NT2/D1 (cell line): ENCODE measurements at regions not wholly inside any gene's neighbourhood (a gene's known extent, or its start where the extent isn't known, plus 50 kb on each side); places are given as distances from the start of the nearest gene placed in this dataset.

ENCODE experiments used
- DNase-seq: peaks from one replicate; pipeline ENCODE4 v3.0.0-alpha.2; 2011; ENCODE audit warnings: low read depth, low spot score
- H3K27me3 ChIP-seq: 2 replicates; pipeline ENCODE4 v1.6.0; 2011; ENCODE audit warnings: mild to moderate bottlenecking; ENCODE audit not compliant: insufficient read length, insufficient read depth
- H3K36me3 ChIP-seq: 2 replicates; pipeline ENCODE4 v1.6.1; 2011; ENCODE audit warnings: mild to moderate bottlenecking, low read length, mixed read lengths; ENCODE audit not compliant: insufficient read depth, insufficient read length
- H3K4me1 ChIP-seq: 2 replicates; pipeline ENCODE4 v1.5.1; 2011; ENCODE audit not compliant: insufficient read depth, insufficient read length
- H3K4me3 ChIP-seq: 2 replicates; pipeline ENCODE4 v1.5.1; 2011; ENCODE audit warnings: low read depth; ENCODE audit not compliant: insufficient read length
- H3K9ac ChIP-seq: 2 replicates; pipeline ENCODE4 v1.6.0; 2011; ENCODE audit warnings: low read depth; ENCODE audit not compliant: insufficient read length
- H3K9me3 ChIP-seq: 2 replicates; pipeline ENCODE4 v1.5.1; 2011; ENCODE audit warnings: mild to moderate bottlenecking, low read length; ENCODE audit not compliant: insufficient read depth
- SUZ12 ChIP-seq: IDR thresholded peaks from 2 replicates; pipeline ENCODE4 v1.6.1; 2011; ENCODE audit not compliant: insufficient read length, insufficient read depth; ENCODE audit errors: extremely low read depth
- YY1 ChIP-seq: IDR thresholded peaks from 2 replicates; pipeline ENCODE4 v1.6.1; 2011; ENCODE audit not compliant: insufficient read length, insufficient read depth
- ZNF274 ChIP-seq: IDR thresholded peaks from 2 replicates; pipeline ENCODE4 v1.6.1; 2011; ENCODE audit warnings: mild to moderate bottlenecking, low read depth, low read length

GRCh38 chr9:69985971-69986370, 57.7 kb upstream of the MAMDC2 start:
- Histone ChIP-seq H3K4me1 (no peaks in the 10 kb centered on the region), H3K27me3 (no peaks in the 10 kb centered on the region), H3K4me3 (no peak overlapping the region), H3K36me3 (no peaks in the 10 kb centered on the region), H3K9ac (no peak overlapping the region), H3K9me3 (no peaks in the 10 kb centered on the region)
- no peak for TF ChIP-seq ZNF274
- no peak for TF ChIP-seq SUZ12
- TF ChIP-seq YY1 = no peak
- DNase-seq = no peak

- H3K27me3 ChIP-seq = no peaks in the 10 kb centered on the region
- no peaks in the 10 kb centered on the region for H3K4me1 ChIP-seq
- TF ChIP-seq ZNF274 = no peak
- TF ChIP-seq YY1 = no peak
- TF ChIP-seq SUZ12 = no peak
- H3K4me3 ChIP-seq = no peak overlapping the region
- no peak for DNase-seq
- no peaks in the 10 kb centered on the region for H3K36me3 ChIP-seq
- no peaks in the 10 kb centered on the region for H3K9me3 ChIP-seq
- no peak overlapping the region for H3K9ac ChIP-seq
Observed at GRCh38 chr9:69986970-69987369, 56.7 kb upstream of the MAMDC2 start.

GRCh38 chr9:69987457-69987856, 56.2 kb upstream of the MAMDC2 start:
- no peak for DNase-seq
- TF ChIP-seq YY1 (no peak), SUZ12 (no peak), ZNF274 (no peak)
- no peaks in the 10 kb centered on the region for H3K9me3 ChIP-seq

DNA sequence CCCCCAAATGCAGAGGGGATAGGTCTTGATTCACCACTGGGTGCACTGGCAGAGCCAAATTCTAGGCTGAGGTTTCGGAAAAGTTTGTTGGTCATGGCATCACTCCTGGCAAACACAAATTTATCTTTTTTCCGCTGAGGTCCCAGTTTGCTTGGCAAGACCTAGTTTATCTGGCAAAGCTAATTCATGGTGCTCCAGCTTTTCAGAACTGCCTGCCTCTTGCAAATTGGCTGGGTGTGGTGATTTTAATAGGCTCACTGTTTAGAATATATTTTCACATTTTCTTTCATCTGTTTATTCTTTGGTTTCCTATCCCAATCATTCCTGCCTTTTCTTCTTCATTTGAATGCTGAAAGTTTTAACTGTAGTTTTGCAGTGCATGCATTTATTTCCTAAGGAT, 50.5 kb upstream of the MAMDC2 start:
- Histone ChIP-seq H3K9ac (no peak overlapping the region), H3K4me1 (no peaks in the 10 kb centered on the region), H3K27me3 (no peaks in the 10 kb centered on the region), H3K4me3 (no peak overlapping the region), H3K36me3 (no peaks in the 10 kb centered on the region), H3K9me3 (no peaks in the 10 kb centered on the region)
- no peak for DNase-seq
- TF ChIP-seq YY1 = no peak
- TF ChIP-seq SUZ12 = no peak
- no peak for TF ChIP-seq ZNF274

More at GRCh38 chr9:69987457-69987856, 56.2 kb upstream of the MAMDC2 start:
- H3K36me3 ChIP-seq = no peaks in the 10 kb centered on the region
- no peaks in the 10 kb centered on the region for H3K4me1 ChIP-seq
- H3K9ac ChIP-seq = no peak overlapping the region
- no peak overlapping the region for H3K4me3 ChIP-seq
- H3K27me3 ChIP-seq = no peaks in the 10 kb centered on the region
